IPS-NIHi7 (cell line): ENCODE measurements at regions not wholly inside any gene's neighbourhood (a gene's known extent, or its start where the extent isn't known, plus 50 kb on each side); places are given as distances from the start of the nearest gene placed in this dataset.

ENCODE experiments used
- DNase-seq: peaks from one replicate; pipeline ENCODE4 v3.0.0; 2012; ENCODE audit warnings: mixed read lengths; ENCODE audit errors: extremely low spot score

DNA sequence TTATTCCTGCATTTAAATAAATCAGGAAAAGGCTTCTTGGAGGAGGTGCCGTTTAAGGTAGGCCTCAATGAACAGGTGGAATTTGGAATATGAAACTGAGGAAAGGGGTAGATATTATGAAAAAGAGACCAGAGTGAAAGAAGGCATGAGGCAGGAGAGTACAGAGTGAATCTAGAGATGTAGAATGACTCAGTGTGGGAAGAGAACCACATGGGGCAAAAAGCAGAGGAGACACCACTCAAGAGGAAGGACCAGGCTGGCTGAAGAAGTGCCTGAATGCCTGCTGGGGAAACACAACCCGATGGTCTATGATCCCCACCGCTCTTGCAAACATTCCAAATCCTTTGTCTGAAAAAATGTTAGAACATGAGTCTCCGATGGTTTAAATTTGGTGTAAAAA is 1134.1 kb downstream of the VRK1 start:
- DNase-seq, result no peak

DNA sequence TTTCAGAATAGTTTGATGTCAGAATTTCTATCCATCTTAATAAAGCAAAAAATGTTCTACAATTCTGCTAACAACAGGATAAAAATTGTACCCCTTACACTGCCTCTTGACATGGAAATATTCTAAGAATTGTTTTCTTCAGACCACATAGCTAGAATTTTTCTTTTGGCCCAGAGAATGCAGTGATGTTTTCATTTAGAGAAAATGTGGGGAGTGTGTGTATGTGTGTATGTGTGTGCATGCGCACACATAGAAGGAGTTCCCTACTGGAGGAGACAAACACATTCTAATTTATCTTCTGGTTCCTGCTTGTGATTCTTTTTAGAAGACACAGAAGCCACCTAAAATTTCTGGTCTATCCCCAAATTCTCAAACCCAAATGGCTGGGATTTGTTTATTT is 1145.7 kb downstream of the VRK1 start:
- no peak for DNase-seq

DNA sequence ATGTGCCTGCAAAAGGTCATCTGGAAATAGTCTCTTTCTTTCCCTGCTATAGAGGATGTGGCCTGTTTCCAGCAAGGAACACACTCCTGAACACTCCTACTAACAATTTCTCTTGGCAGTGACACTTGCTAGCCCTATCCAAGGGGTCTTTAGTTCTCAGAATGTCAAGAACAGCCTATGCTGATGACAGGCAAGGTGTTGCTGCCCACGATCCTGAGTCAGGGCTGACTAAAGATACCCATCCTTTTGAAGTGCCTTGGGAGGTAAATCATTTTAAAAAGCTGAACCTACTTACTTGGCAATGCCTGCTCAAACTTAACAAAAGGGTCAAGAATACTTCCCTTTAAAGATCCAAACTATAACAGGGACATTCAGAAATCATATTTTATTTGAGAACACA is 1146.4 kb downstream of the VRK1 start:
- DNase-seq, result no peak

DNA sequence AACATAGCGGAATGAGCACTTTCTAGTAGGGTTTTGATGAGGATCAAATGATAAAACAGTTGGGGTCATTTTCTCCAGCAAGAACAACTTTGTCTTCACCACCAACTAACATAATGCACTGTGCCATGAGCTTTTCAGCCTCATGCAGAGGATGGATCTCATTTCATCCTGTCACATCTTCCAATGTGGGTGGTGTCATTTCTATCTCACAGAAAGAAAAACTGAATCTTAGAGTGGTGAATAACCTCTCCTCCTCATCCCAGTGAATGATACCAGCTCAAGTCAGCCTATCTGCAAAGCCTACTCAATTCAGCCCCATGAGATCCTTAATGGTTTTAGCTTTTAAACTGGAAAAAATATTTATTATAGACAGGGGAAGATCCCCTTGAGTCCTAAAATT is 1147.2 kb downstream of the VRK1 start:
- no peak for DNase-seq

DNA sequence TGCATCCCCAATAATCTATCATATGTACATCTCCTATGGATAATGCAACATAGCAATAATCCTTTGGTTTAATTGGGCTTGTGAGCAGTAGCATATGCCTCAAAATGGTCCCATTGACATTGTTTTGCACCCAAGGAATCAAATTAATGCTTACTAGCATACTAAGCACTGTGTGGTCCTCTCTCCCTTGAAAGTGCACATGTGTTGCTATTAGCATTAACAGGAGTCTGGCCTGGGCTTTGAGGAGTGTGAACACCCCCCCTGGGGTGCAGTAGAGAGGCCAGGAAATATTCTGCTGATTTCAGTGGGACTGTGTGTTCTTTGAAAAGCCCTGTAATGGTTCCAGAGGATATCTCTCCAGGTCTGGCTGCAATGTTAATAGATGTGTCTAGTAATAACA is 1148.4 kb downstream of the VRK1 start:
- no peak for DNase-seq

DNA sequence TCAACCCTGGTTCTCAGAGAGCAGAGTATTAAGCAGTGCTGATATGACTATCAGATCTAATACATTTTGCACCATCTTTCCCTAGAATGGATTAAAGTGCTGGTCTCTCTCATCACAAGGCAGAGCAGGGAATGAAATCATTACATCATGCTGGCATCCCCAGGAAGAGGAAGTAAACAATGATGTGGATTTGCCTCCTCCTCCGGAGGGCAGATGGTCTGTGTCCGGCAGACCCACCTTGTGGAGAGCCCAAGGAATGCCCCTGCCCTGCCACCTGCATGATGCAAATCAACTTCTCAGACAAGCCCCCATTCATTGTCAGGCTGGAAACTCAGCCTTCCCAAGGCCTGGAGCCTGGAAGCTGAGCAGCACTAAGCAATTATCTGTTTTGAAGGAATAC is 1149.1 kb downstream of the VRK1 start:
- peak; percentile 44 for DNase-seq

DNA sequence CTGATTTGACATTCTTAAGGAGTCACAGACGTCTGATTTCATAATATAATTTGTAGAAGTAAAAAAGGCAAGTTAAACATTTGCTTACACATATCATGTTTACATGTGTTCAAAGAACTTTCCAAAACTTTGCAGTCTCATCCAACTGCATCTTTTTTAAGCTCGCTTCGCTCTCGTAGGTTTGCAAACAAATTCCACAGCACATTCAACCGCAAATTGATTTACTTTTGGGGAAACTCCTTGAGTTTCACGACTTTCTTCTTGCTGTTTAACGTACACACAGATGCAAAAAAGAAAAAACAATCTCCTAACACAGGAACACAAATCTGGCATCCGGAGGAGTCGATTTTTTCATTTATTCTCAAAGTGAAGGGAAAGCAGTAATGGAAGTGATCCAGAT is 1149.5 kb downstream of the VRK1 start:
- no peak for DNase-seq

DNA sequence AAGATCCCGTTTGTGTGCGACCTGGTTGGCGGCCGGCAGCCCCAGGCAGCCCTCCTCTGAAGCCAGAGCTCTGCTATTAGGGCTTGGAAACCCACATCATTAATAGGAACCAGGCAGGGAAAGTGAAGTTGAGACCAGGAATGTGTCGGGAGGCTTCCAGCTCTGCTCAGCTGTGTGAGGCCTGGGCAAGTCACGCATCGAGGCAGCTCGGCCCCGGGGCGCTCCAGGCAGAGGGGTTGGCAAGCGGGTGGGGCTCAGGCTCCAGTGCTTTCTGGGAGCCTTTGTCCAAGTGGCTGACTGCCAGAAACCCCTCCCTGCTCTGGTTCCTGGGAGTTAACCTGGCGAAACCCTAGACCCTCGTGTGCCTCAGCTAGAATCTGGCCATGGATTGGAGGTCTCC is 1151.7 kb downstream of the VRK1 start:
- DNase-seq, result peak; percentile 12

DNA sequence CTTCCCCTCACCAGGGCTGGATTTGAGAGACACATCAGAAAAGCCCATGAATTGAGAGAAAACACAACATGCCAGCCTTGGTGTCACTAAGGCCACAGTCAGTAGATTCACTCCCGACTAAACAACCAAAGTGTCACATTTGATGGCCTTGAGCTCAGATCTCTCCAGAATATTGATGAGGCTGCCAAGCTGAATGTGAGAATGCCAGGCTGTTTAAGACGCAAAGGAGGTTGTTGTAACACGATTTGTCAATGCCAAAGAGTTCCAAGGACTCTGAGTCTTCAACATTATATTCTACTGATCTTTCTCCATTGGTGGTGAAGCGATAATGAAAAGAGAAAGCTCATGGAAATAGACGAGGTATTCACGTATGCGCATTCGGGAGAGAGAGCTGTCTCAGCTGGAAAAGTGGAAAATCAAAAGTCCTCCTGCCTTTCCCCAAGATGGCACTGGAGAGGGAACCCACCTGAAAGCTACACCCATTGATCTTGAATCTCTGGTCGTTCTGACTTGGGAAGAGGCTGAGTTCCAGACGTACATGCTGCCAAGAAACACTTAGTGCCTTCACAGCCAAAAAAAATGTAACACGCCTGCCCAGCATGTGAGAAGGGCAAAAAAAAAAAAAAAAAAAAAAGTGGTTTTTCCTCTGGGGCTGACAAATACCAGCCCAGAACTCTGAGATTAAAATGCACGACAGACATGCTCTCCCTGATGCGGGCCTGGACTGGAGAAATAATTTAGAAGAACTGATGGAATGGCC is 1159.6 kb downstream of the VRK1 start:
- DNase-seq, result no peak

DNA sequence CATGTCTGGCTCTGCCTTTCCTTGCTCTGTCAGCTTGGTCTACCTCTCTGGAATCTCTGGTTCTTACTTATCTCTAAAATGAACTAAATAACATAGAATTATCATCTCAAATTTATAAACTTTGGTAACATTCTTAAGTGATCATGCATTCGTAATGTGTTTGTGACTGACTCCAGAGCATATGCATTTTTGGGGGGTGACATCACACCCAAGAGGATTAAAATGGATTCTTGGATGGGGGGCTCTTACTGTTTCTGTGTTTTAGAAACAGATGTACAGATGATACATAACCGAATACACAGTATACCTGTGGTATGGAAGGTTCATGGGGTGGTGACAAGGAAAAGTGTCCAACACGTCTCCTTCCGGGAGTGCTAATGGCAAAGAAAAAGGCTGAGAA is 1162.1 kb downstream of the VRK1 start:
- DNase-seq, result no peak

DNA sequence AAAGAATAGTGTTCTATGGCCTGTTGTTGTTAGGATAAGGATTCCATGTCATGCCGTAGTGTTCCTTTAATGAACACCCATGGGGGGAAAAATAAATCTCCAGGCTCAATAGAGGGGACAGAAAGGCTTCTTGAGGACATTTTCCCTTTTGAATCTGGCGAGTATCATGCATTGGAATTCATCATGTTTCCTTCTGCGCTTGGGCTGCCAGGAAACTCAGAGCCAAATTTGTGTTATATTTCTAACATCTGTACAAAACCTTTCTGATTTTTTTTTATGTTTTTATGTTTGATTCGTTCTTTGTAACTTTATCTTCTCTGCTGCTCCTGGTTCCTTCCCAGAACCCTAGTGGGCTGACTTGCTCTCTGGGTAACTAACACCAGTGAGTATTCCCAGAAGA is 1163.3 kb downstream of the VRK1 start:
- no peak for DNase-seq

DNA sequence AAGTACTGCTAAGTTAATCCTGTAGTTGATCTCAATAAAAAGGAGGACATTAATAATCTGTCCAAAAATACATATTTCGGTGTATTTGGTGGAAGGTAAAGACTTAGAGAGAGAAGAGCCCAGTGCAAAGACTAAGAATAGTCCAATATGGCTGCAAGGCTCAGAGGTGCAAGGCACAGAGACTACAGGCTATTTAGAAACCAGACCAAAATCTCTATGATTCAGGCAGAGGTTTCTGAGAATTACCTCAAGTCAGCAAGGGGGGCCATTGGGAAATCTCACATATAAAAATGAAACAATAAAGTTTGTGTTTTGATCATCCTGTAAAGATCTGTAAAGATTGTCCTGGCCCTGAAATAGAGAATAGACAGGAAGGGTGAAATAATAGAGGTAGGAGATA is 1173.0 kb downstream of the VRK1 start:
- no peak for DNase-seq

DNA sequence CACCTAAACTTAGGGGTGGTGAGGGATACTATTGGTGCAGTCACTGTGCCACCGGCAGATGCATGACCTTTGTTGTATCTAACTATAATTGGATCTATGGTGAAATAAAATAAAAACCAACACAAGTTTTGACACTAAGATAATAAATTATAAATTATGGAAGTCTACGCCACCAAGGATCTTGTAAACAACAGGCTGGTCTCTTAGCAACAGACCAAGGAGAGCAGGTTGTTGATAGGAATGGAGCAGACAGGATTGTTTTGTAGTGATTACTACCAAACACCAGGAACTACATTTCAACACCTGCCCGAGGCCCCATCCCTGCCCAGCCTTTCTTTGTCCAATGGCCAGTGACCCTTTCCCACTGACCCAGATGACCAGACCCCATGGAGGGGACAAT is 1178.0 kb downstream of the VRK1 start:
- no peak for DNase-seq

DNA sequence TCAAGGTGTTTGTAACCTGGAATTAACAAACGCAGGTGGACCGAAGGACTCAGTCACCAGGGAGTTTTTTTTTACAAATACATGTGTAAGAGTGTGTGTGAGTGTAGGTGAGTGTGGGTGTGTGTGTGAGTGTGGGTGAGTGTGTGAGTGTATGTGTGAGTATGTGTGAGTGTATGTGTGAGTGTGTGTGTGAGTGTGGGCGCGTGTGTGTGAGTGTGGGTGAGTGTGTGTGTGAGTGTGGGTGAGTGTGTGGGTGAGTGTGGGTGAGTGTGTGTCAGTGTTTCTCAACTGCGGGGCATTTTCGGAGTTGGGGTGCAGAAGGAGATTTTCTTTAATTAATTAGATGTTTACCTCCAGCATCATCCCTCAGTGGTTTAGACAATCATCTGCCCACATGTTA is 1178.8 kb downstream of the VRK1 start:
- DNase-seq, result no peak

DNA sequence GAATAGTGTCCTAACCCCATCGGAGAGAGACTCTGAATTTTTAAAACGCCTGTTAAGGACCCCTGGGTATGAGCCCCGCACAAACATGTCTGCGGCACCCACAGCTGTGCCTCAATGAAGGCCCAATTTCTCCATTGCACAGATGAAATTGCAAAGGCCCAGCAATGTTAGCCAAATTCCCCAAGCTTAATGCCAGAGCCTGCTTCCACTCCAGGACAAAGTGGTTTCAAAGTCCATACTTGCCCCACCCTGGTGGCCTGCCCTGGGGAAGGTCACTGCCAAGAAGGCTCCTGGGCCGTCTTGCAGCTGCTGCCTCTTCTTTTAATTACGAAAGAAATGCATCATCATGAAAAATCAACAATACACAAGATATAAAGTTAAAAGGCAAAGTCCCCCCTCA is 1179.7 kb downstream of the VRK1 start:
- DNase-seq, result no peak

DNA sequence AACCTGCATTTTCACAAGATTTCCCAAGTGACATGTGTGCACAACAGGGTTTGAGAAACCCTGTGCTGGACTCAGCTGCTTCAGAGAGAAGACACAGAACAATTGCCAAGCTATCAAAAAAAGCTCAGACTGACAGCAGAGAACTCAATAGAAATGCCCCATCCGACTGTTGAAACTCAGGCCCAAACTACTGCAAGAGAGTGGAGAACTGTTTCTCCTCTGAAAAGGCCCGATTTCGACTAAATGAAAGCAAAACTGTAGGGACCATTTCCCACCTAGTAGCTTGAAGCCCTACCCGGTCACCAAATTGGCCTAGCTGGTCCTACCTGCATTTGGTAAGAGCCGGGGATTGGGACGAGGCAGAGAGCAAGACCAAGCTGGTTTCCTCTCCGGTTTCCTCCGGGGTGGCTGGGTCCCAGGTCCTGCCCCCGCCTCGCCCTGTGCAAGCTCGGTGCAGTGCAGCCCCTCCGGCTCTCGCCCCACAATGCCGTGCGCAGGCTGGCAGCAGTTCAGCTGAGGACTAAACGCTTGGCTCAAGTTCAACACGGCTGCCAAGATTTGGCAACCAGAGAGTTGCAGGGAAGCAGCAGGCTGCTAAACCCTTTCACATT is 1180.6 kb downstream of the VRK1 start:
- DNase-seq, result no peak

DNA sequence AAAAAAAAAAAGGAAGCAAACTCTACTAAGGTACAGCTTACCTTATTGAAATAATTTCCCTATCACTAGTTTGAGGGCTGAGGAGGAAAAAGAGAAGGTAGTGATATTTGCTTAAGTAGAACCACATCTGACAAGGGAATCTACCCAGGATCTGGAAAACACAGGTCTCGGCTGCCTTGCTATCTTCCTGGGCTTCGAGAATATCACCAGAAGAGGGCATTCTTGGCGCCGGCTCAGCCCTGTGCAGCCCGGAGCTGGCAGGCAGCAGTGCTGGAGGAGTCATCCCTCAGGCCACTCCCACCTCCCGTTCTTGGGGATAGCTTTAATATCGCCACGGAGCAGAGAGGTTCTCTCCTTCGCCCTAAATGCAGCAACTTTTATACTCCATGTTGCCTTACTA is 1181.2 kb downstream of the VRK1 start:
- peak; percentile 85 for DNase-seq

DNA sequence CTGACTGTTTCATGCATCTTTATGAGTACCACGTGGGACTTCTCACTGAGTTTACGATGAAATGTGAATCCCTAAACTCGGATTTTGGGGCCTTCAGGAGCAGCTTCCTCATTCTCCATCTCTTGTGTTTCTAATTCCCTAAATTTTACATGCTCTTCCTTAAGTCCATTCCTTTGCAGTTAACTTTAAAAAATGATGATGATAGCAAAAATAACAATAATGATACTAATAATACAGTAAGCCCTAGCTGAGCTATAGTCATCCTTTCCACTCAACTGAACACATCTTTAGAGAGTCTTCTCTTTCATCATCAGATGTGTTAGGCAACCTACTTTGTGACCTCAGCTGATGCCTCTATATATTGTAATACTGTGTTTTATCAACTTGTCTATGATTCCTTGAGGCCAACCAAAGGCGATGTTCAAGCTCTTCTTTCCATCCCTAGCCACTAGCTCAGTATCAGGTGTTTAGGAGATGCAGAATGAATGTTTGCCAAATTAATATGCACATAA is 1196.4 kb downstream of the VRK1 start:
- no peak for DNase-seq

DNA sequence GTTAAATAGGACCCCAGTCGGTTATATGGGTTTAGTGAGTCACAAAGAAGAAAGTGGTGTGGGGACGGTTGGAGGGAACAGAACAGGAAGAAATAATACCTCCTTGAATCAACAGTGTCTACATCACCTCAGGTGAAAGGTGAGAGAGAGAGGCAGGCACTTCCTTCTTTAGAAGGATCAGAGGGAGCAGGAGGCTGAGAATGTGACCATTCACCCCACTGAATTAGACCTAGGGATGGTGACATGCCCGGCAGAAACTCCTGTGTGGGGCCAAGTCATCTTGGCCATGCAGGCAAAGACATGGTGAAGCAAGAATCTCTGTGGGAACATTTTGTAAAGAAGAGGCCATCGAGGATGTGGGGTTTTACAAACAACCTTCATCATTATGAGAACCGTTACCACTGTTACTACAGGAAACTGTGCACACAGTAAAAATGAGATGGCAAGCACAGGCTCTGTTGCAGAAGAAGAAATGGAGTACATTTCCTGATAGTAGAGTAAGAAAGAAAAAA is 1196.9 kb downstream of the VRK1 start:
- DNase-seq, result no peak

DNA sequence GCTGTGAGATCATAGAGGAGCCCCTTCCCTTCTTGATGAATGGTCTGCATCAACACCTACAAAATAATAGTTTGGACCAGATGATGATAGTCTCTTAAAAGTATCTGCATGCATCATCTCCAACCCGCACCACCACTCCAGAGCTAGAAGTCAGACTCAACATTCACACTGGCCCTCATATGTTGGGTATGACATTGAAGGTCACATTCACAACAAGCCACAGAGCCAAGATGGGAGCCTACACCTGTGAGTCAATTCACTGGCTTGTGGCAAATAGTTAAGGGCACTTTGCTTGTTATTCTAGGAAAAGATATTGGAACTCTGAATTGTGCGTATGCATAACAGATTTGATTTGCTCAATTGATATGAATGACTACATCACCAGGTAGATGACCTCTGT is 1197.9 kb downstream of the VRK1 start:
- no peak for DNase-seq

DNA sequence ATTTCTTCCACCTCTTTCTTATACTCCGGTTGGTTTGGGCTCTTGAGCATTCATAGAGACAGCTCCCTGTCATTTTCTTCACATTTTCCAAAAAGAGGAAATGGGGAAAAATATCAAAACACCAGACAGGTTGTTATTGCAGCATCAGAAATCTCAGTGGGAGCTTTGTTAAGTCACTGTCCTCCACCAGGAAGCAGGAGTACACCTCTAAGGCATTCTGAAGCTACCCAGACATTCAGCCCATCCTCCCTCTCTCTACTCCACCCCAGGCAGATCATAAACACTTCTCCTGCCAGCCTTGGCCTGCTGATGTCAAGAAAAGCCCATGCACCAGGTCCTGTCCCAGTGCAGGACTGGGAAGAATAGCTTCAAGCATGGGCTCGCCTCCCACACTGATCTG is 1198.3 kb downstream of the VRK1 start:
- DNase-seq, result no peak

DNA sequence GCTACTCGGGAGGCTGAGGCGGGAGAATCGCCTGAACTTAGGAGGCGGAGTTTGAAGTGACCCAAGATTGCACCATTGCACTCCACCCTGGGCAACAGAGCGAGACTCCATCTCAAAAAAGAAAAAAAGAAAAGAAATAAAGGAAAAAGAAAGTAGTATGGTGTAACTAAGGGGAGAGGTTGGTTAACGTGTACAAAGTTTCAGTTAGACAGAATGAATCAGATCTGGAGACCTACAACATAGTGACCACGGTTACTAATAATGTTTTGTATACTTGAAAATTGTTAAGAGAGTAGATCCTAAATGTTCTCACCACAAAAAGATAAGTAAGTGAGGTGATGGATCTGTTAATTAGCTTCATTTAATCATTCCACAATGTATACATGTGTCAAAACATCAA is 1208.8 kb downstream of the VRK1 start:
- DNase-seq, result no peak

DNA sequence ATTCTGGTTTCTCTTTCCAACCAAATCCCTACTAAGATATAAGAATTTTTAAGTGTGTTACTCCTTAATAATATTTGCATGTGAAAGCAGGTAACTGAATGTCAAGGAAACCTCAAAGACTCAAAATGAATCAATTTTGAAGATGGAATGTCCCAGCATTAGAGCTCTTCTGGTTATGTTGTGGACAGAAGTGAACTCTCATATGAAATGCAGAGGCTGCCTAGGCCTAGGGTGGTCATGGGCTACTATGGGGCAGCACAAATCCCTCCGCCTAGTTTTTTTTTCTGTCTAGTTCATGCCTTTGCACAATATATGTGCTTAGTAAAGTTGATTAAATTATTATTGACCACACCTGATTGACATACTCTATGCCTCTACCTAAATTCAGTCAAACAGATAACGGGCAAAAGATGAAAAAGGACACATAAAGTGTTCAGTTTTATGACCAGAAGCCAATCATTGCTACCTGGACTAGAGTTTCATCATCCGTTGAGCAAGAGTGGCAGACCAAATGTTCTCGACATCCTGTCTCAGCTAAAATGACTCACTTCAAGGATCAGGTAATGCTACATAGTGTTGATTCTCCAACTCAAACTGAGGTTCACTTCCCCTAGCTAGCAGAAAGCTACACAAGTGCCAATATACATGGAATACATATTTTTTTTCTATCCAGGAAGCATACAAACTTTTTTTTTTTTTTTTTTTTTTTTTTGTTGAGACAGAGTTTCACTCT is 1211.4 kb downstream of the VRK1 start:
- DNase-seq, result no peak
